ENCODE measurements at regions not wholly inside any gene's neighbourhood (a gene's known extent, or its start where the extent isn't known, plus 50 kb on each side); places are given as distances from the start of the nearest gene placed in this dataset.

GRCh38 chrX:134173541-134174272 is 63.3 kb upstream of the CCDC160 start:
- no peak for DNase-seq

DNA sequence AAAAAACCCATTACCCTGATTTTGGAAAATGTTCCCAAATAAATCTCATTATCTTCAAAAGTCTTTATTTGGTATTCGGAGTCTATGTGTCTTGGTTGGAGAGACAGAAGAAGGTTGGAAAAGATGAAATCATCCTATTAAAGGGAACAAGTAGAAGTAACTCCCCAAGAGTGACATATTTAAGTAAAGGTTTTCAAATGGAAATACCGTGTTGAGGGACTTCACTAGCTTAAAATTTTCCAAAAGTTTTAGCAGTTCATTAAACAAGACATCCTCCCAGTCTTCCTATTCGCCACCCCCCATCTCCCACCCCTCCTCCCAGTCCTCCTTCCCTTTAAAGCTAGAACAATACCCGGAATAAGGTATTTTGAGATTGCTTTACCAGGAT is 62.7 kb upstream of the CCDC160 start:
- no peak for DNase-seq

GRCh38 chrX:134174859-134175258 is 62.1 kb upstream of the CCDC160 start:
- DNase-seq, result no peak

DNA sequence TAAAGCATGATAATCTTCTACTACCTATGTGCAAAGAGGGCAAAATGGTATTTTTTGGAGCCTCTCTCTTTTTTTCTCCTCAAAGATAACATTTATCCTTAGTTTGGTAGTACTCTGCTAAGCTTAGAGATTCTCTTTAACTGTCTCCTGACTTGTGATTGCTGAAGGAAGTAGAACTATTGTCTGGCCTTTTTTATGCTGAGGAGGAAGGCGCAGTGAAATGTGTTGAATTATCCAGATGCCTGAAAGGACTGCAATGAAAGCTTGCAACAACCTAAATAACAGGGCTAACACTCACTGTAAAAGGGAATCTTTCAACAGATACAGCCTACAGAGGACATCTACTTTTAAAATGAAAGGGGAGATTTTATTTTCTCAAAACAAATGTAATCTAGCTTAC is 59.5 kb upstream of the CCDC160 start:
- no peak for DNase-seq

- DNase-seq, result no peak
These were observed 56.2 kb upstream of the CCDC160 start for GRCh38 chrX:134180601-134181274.

DNA sequence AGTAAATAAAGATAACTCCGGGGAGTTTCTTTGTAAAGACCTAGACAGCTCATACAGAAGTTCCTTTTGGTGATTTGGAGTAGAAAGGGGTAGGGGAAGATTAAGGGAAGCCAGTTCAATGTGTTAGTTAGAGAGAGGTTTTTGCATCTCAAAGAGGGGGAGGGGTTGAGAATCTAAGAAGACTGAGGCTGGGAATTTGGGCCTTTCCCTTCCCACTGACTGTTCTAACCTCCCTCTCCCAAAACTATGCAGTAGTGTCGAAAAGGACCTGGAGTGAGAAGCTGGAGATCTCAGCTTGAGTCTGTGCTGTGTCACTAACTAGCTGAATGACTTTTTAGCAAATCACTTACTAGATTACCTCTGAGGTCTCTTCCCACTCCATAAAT is 55.7 kb upstream of the CCDC160 start:
- DNase-seq, result no peak

GRCh38 chrX:134183665-134184064 is 53.3 kb upstream of the CCDC160 start:
- no peak for DNase-seq

DNA sequence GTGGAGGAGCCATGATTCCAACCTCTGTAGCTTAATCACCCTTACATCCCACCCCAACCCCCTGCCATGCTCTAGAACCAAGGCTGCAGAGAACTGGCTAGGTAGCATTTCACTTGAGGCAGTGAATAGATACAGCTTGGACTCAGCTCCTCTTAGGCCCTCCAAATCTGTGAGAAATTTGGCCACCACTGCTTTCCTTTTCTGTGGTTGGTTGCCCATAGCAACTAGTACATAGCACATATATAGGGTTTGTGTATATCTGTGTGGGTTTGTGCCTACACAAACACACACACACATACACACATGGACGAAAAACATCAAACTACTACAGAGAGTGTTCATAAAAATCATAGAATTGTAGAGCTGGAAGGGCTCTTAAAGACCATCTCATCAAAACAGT is 52.0 kb upstream of the CCDC160 start:
- no peak for DNase-seq

GRCh38 chrX:134186362-134187121 is 50.4 kb upstream of the CCDC160 start:
- no peak for DNase-seq

All from NCI-H345 (cell line).